HG02884 (cell line): ENCODE measurements at regions not wholly inside any gene's neighbourhood (a gene's known extent, or its start where the extent isn't known, plus 50 kb on each side); places are given as distances from the start of the nearest gene placed in this dataset.

Source experiments
- ATAC-seq: cut with Tn5 transposase; IDR thresholded peaks from one replicate; pipeline ENCODE4 v1.9.1; 2021; ENCODE audit warnings: mild to moderate bottlenecking, moderate library complexity; ENCODE audit not compliant: unreplicated experiment

DNA sequence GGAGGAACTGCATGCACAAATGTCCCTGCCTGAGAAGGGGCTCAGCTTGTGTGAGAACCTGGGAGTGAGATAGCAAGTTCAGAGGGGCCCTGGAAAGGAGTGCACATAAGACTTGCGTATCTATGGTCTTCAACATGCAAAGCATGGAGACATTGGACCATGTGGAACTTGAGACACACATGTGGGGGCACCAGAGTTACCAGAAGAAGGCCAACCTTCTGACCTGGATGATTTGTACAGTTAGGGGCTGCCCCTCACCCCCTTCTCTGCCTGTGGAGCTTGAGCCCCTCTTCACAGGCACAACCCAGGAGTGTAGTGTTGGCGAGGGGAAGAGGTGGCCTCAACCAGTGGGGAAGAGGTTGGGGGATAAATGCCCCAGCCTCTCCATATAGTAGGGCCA lies 165.0 kb upstream of the ARL4C start:
- ATAC-seq = no peak

DNA sequence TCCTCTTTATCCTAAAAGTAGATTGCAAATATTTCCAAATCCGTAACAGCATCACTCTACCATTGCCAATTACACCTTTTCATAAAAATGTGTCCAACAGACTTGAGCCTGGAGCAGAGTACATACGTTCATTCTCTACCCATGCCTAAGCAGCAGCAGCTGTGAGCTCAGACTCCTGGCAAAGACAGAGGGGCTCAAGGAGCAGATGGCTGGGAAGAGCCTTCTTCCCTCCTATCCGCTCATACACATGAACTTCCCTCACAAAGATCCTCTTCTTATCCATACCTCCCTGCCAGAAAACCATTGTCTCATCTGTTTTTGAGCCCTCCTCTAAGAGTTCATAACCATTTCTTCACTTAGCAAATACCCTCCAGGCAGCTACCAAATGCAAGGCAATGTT lies 164.3 kb upstream of the ARL4C start:
- ATAC-seq = no peak

DNA sequence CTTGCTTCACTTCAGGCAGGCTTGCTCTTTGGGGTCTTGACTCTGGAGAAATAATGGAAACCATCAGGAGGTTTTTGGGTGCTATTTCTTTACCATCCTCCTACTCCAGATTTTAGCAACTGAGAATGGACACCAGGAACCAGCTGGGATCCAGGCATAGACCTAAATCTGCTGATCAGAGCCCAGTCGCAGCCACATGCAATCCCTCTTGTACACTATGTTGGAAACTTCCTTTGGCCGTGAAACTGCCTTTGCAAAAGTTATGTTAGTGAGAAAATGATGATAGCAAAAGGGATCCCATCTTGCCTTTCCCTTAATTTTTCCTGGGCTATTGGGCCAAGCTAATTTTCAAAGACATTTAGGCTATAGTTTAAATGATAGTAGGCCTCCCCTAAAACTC lies 158.8 kb upstream of the ARL4C start:
- ATAC-seq = no peak

DNA sequence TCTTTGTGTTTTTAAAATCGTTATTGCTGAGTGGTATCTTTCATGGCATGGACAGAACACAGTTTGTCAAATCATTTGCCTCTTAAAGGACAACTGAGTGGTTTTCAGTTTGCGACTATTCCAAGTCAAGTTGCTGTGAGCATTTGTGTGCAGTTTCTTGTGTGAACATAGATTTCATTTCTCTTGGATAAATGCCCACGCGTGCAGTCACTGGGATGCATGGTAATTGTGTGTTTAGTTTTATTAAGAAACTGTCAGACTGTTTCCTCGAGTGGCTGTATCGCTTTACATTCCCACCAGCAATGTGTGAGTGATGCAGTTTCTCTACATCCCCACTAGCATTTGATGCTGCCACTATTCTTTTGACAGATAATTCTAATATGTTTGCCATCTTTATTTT lies 154.0 kb upstream of the ARL4C start:
- no peak for ATAC-seq

DNA sequence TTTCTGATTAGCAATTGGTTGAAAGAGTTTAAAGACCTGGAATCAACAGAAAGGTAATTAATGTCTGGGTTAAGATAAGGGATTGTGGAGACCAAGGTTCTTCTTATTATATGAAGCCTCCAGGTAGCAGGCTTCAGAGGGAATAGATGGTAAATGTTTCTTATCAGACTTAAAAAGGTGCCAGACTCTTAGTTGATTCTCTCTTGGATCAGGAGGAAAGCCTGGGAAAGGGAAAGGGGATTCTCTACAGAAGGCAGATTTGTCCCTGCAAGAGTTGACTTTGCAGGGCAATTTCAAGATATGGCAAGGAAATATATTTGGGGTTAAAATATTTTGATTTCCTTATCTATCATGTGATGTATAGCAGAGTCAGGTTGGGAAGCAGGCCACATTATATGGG lies 153.1 kb upstream of the ARL4C start:
- no peak for ATAC-seq

DNA sequence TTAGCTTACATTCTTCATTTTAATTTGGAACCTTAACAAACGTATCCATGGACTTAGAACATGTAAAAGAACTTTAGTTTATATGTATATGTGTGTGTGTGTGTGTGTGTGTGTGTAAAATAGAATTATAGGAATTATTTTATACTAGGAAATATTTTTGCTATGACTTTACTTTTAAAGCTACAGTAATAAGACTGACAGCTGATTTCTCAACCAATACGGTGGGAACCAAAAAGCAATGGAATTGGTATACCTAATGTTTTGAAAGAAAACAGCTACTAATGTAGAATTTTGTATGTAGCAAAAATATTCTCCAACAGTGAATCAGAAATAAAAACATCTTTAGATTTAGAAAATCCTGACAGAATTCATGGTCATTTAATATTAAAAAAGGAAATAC lies 146.5 kb upstream of the ARL4C start:
- ATAC-seq = no peak

DNA sequence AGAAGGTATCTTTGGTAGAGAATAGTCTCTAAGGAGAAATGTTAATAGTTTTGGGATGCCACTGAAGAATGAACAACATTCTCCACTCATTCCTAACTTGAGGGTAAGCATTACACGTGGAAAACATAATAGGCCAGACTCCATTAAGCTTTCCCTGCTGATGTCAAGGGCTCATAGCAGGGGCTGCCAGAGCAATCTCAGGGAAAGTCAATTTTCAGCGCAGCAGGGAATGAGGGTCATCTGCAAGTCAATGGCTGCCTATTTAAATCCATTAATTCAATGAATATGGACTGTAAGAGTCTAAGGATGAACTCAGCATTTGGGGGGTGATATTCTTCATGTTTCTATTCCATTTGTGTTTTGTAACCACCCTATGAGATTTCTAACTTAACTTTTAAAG lies 144.2 kb upstream of the ARL4C start:
- ATAC-seq = no peak

DNA sequence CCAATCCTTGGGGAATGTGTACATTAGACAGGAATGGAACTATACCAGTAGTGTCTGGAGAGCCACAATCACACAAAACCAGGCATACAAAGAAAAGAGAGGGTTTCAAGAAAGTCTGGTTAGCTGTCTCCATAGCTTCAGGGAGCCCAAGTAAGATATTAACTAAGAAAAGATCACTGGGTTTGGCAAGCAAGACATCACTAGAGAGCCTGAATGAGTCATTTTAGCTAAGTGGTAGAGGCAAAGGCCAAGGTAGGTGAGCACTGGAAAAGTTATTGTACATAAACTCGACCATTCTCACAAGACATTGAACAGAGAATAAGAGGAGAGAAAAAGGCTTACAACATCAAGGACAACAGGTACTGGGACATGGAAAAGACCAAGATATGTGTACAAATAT lies 143.8 kb upstream of the ARL4C start:
- no peak for ATAC-seq

DNA sequence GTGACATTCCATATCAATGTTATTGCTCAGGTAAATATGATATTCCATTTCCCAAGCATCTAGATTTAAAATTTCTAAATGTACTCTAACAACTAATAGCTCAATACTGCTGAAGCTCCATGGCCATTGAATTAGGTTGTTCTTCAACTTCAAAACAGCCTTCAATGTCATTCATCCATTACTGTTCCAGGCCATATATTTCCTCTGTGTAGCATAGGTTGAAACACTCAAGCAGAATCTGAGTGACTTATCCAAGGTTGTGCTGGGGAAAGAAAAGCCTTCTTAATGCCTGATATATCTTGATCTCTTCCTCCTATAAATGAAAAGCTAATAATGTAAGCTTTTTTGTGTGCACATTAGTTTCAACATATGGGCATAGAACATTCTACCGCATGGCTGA lies 142.1 kb upstream of the ARL4C start:
- ATAC-seq = no peak

DNA sequence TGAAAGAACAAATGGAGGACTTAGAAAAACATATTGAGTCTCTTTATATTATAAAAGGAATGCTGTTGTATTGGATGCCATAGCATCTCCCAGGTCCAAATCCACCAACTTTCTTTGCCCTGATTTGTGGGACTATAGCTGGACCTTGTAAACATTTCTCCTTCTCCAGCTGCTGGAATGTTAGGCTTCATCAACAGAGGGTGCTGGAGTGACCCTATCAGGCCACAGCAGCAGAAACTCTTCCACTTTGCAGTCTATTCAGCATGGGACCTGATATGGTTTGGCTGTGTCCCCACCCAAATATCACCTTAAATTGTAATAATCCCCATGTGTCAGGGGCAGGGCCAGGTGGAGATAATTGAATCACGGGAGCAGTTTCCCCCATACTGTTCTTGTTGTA lies 138.4 kb upstream of the ARL4C start:
- ATAC-seq = no peak

DNA sequence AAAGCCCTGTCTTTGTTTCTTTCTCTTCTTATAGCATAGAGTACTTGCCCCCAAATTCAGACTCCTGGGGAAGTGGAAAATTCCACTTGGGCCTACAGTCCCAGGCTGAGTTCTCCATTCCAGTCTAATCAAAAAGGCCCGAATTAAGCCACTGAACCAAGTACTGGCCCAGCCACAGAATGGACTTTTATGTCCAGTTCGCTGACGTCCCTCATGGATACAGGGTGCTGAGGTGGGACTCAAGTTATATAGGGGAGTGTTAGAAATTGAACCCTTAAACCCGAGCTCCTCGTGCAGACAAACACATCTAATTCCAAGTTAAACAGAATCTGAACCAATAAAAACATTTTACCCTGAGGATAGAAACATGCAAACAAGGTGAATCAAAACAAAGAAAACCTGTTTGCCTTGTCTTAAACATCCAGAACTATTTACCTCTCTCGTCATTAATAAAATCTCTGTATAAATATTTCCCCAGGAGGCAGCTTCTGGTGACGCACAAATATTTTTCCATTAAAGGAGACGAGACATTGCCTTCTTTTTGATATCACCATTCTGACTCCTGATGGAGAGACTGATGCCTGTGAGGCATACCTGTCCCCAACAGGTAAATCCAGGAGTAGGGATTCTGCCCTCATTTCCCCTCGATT lies 136.8 kb upstream of the ARL4C start:
- no peak for ATAC-seq

DNA sequence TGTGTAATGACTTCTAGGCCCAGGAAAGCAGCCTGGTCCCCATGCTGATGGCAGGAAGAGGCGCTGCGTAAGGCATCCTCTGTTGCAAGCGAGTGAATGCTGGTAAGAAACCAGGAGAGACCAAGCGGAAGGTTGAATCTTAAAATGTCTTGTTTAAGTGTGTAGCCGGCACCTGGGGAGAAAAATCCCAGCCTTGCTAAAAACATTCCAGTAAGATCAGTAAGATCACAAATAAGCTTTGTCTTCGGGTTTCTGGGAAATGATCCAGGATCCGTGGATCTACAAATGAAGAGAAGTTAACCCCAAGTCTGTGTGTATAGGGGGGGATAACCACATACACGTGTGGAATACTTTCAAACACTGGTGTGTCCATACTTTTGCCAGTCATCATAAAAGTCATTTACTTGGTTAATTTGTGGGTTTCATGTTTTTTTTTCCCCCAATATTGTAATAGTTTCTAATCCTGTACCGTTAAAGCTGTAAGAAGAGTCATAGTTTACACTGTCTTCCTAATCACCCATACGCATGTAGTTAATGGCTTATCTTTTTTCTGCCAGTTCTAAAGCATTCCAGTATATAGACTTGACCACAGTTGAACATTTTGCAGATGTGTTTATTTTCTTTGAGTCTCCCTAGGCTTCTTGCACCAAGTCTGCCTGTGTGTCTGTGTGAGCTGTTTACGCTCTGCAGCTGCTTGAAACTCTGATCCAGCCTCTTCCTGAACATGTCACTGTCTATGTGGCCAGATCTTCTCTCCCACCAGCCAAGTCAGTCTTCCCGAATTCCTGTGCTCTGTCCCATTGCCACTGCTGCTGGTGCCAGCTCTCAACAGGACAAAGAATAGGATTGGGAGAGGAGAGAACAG lies 135.9 kb upstream of the ARL4C start:
- no peak for ATAC-seq

DNA sequence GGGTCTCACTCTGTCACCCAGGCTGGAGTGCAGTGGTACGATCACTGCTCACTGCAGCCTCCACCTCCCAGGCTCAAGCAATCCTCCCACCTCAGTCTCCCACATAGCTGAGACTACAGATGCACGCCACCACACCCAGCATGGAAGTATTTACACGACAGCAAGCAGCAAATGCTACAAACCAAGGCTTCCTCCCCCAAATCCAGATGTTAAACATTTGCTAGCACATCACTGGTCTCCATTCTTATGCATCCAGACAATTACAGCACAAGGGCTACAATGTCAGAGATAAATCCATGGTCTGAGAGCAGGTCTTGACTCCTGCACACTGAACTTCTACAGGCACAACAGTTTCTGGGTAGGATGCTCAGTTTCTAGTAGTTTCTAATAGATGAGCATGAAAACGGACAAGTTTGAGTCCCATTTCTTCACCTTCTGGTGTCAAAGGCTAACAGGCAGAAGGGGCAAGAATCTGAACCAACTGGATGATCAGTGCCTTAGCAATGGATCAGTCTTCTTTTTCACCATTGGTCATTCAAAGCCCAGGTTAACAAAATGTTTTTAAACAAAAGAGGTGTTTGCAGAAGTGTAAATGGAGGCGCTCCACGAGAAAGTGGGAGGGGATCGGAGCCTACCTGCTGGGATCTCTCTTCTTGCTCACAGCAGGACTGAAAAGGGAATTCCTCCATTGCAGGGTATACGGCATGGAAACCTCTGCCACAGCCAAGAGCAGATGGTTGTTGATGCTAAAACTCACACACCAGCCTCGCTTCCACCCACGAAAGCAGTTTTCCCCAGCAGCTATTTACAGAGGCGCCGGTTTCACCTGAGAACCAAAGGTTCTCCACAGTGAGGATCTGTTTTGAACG lies 135.0 kb upstream of the ARL4C start:
- ATAC-seq = no peak

DNA sequence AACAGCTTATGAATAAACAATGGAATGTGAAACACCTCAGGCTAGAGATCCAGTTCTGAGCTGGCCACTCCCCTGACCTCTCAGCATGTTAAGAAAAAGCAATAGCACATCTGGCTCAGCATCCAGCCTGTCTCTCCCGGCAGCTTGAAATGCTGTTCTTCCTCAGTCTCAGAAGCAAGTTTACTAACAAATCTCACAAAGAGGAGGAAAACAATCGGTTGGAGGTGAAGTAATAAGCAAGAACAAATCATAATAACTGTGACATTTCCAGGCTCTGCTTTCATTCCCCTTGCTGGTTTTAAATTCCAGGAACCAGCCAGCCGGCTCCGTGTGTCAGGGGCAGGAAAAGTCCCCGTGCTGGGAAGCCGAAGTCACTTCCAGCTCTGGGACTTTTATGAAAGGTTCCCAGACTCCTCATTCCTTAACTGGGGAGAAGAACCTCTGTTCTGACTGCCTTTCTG lies 133.9 kb upstream of the ARL4C start:
- ATAC-seq = no peak

DNA sequence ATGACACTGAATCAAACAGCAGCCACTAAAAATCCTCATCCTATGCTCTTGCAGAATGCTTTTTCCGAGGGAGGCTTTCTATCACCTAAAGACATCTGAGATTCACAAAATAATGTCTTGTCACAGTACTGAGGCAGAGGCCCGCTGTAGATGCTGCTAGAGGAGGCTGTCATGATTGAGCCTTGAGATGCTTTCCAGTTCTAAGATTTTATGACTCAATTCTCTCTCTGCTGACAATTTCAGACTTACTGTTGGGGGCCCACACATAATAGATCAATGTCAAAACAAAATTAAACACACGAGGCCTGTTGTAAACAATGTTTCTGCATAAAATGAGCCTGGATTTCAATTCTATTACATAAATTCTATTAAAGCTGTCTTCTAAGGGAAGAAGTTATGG lies 132.7 kb upstream of the ARL4C start:
- no peak for ATAC-seq

DNA sequence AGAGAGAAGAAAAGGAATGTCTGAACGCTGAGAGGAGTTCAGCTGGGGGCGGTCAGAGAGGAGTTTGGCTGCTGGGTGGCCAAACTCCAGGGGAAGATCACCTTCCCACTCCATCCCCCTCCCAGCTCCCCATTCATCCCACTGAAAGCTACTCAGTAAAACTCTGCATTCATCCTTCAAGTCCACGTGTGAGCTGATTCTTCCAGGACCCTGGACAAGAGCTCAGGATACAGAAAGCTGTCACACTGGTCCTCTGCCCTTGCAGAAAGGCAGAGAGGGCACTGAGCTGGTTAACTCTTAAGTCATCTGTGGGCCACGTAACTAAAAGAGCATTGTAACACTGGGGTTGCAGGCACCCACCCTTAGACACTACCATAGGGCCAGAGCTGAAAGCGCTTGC lies 132.1 kb upstream of the ARL4C start:
- no peak for ATAC-seq

DNA sequence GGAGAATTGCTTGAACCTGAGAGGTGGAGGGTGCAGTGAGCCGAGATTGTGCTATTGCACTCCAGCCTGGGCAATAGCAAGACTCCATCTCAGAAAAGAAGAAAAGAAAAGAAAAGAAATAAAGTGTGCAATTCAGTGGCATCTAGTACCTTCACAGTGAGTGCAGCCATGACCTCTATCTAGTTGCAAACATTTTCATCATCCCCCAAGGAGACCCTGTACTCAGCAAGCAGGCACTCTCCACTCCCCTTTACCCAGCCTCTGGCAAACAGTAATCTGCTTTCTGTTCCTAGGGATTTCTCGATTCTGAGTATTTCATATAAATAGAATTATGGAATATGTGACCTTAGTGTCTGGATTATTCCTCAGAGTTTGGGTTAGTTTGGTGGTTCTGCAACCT lies 130.4 kb upstream of the ARL4C start:
- no peak for ATAC-seq

DNA sequence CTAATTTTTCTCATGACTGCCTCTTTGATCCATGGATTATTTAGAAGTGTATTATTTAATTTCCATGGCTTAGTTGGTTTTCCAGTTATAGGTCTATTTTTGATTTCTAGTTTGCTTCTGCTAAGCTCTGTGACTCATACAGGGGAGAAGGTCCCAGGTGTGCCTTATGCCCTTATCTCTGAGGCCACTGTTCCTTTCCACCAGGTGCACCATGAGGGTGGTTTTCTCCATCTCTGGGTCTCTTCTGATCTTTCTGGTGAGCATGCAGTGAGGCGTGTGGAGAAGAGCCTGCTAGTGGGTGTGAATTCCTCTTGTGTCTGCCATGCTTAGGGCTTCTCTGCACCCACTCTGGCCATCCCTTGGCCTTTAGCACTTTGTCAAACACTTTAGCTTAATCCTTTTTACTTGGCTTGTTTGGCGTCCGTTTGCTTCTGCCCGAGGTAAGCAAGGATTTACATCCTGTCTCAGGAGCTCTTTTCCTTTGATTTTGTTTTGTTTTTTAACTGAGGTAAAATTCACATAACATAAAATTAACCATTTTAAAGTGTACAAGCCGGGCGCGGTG lies 129.8 kb upstream of the ARL4C start:
- no peak for ATAC-seq

DNA sequence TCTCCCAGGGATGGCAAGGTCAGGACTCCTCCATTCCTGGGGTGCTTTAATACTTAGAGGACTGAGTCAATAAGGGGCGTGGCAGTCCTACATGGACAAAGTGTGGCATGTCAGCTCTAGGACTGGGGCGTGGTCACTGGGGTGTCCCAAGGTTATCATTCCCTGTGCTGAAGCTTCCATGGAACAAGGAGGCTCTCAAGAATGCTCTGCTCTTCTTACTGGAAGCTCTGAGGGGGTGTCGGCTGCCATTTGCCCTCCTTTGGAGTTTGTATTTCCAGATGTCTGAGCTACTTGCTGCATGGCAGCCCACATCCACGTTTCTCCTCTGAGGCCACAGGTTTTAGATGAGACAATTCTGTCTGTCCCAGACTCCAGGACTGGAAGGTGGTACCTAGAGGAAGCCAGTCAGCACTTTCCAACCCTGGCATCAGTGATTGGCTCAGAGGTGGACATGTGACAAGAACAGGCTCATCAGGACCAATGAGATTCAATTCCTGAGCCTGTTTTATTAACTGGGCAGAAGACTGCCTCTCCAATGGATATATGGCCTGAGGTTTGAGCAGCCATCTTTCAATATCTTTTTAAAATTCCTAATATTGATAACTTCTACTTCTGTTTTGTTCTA lies 128.9 kb upstream of the ARL4C start:
- no peak for ATAC-seq

DNA sequence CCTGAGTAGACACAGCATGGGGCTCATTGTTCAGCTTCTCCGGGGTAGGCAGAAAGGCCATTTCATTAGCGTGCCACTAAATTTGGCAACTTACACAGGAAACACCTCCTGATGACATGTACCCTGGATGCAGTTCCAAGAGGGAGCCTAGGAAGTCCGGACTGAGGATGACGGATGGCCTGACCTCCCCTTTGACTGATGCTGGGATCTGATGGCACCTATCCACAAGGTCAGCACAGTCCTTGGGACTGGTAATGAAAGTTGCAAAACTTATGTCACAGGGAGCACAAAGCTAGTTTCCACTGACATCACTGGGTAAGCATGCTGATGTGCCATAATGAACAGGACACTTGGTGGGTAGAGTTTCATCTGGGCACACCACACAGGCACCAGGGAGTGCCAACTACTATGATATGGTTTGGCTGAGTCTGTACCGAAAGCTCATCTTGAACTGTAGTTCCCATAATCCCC lies 126.7 kb upstream of the ARL4C start:
- ATAC-seq = no peak

DNA sequence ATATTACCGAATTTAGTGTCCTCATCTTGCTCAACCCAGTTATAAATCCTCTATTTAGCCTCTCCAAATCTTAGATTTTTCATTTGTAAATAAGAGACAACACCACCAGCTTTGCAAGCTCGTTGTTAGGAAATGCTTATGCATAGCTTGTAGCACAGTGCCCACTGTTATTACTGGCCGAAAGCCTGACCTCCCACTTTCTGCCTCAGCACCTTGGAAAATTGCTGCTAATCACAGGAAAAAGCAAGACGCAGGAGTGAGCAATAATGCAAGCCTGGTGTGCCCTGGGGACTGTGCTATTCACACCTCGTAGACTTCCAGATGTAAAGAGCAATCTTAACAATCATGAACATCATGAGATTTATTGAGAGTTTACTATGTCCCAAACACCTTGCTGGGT lies 124.2 kb upstream of the ARL4C start:
- ATAC-seq = no peak
